H1 (cell line): ENCODE measurements at regions not wholly inside any gene's neighbourhood (a gene's known extent, or its start where the extent isn't known, plus 50 kb on each side); places are given as distances from the start of the nearest gene placed in this dataset.
"Not testable (repeated sequence)": the region's sequence is repeated elsewhere in the genome, so short reads cannot be mapped to it uniquely, and the experiment has no call there.

Experiments
- CTCF ChIA-PET: fragments of 300-600 bp; sonication (Branson Sonifier 250); formaldehyde crosslinking; loops from one replicate; lab custom pipeline; 2021; ENCODE audit not compliant: partially characterized antibody; lab: Charles Lee
- POLR2A ChIA-PET: fragments of 300-600 bp; sonication (Branson Sonifier 250); formaldehyde crosslinking; loops from one replicate; lab custom pipeline; 2021; ENCODE audit warnings: inconsistent platforms; ENCODE audit not compliant: partially characterized antibody; lab: Charles Lee
- DNase-seq, 2 experiments: peaks; one replicate each; pipeline versions ENCODE4 v3.0.0 to v3.0.0-alpha.2; 2010 to 2022; ENCODE audit warnings: low spot score in 2 of 2, low read depth in 1 of 2, mixed read lengths in 1 of 2
- FAIRE-seq: peaks from 2 replicates; lab custom pipeline; 2011; peaks lifted over from hg19 to GRCh38; lab: Jason Lieb, UNC
- H2AFZ ChIP-seq: 2 replicates; pipeline ENCODE4 v1.8.1; 2012; ENCODE audit warnings: low read length, inconsistent platforms
- H2AK5ac ChIP-seq: 2 replicates; pipeline ENCODE4 v1.6.1; 2013; ENCODE audit warnings: low read depth, low read length
- H2BK120ac ChIP-seq: replicated peaks from 2 replicates; pipeline ENCODE3; 2013; ENCODE audit warnings: low read depth, low read length, inconsistent platforms
- H2BK12ac ChIP-seq: 2 replicates; pipeline ENCODE4 v1.6.1; 2013; ENCODE audit warnings: low read depth, low read length
- H2BK15ac ChIP-seq: 2 replicates; pipeline ENCODE4 v1.6.1; 2013; ENCODE audit warnings: low read length
- H2BK20ac ChIP-seq: 2 replicates; pipeline ENCODE4 v1.6.1; 2013; ENCODE audit warnings: low read length
- H2BK5ac ChIP-seq: 2 replicates; pipeline ENCODE4 v1.6.1; 2013; ENCODE audit warnings: low read depth, low read length
- H3K14ac ChIP-seq: 2 replicates; pipeline ENCODE4 v1.6.1; 2013; ENCODE audit warnings: inconsistent platforms; ENCODE audit not compliant: insufficient read length
- H3K18ac ChIP-seq: 2 replicates; pipeline ENCODE4 v1.6.1; 2013; ENCODE audit warnings: low read length; ENCODE audit errors: extremely low read depth
- H3K23ac ChIP-seq: 2 replicates; pipeline ENCODE4 v1.6.1; 2013; ENCODE audit warnings: inconsistent platforms; ENCODE audit not compliant: insufficient read length
- H3K23me2 ChIP-seq: 2 replicates; pipeline ENCODE4 v1.6.1; 2013; ENCODE audit warnings: low read depth, low read length
- H3K27ac ChIP-seq: 2 replicates; pipeline ENCODE4 v1.6.1; 2011; ENCODE audit warnings: low read depth, low read length, inconsistent platforms
- H3K27me3 ChIP-seq, 4 experiments: replicated peaks in 1 of 4; 1 replicate in 1 of 4; 2 replicates in 3 of 4; pipeline versions ENCODE4 v1.6.1 to v1.8.1; 2011 to 2013; ENCODE audit warnings: low read length in 3 of 4, mild to moderate bottlenecking in 3 of 4, inconsistent platforms in 2 of 4, mixed read lengths in 2 of 4, moderate library complexity in 1 of 4; ENCODE audit not compliant: control insufficient read depth in 3 of 4, insufficient read depth in 3 of 4; ENCODE audit errors: extremely low read depth in 1 of 4
- H3K36me3 ChIP-seq, 4 experiments: 2 replicates each; pipeline versions ENCODE4 v1.6.1 to v1.8.1; 2011 to 2013; ENCODE audit warnings: mild to moderate bottlenecking in 4 of 4, low read length in 3 of 4, moderate library complexity in 2 of 4, control low read depth in 1 of 4, inconsistent platforms in 1 of 4; ENCODE audit not compliant: insufficient read depth in 4 of 4, control insufficient read depth in 2 of 4
- H3K4ac ChIP-seq: replicated peaks from 2 replicates; pipeline ENCODE3; 2013; ENCODE audit warnings: low read length, low read depth, mixed read lengths, inconsistent platforms; ENCODE audit not compliant: insufficient read length
- H3K4me1 ChIP-seq, 4 experiments: replicated peaks in 1 of 4; 1 replicate in 1 of 4; 2 replicates in 3 of 4; pipeline versions ENCODE4 v1.6.1 to v1.8.1; 2011 to 2013; ENCODE audit warnings: low read length in 3 of 4, inconsistent platforms in 2 of 4, mixed read lengths in 1 of 4; ENCODE audit not compliant: insufficient read depth in 4 of 4, control insufficient read depth in 3 of 4
- H3K4me2 ChIP-seq, 2 experiments: 2 replicates each; pipeline versions ENCODE4 v1.6.1 to v1.8.1; 2011 to 2013; ENCODE audit warnings: low read depth in 2 of 2, low read length in 2 of 2, control low read depth in 1 of 2, inconsistent platforms in 1 of 2, mild to moderate bottlenecking in 1 of 2; ENCODE audit not compliant: insufficient read depth in 1 of 2
- H3K4me3 ChIP-seq, 4 experiments: fragments of 200-600, 300-600 bp in 1 of 4; sonication (generic), shearing (Covaris generic), sonication (Bioruptor Twin) in 1 of 4; 2 replicates each; pipeline versions ENCODE4 v1.5.1 to v1.8.1; 2011 to 2016; ENCODE audit warnings: low read length in 4 of 4, low read depth in 3 of 4, control low read depth in 2 of 4, inconsistent platforms in 2 of 4, mild to moderate bottlenecking in 2 of 4, mixed read lengths in 1 of 4, moderate library complexity in 1 of 4; ENCODE audit not compliant: insufficient read depth in 2 of 4; ENCODE audit errors: extremely low read depth in 1 of 4
- H3K56ac ChIP-seq: replicated peaks from 2 replicates; pipeline ENCODE3; 2013; ENCODE audit warnings: low read depth, mild to moderate bottlenecking, mixed read lengths, low read length, inconsistent platforms; ENCODE audit not compliant: insufficient read length
- H3K79me1 ChIP-seq: 2 replicates; pipeline ENCODE4 v1.6.1; 2013; ENCODE audit warnings: low read depth, low read length, control low read depth
- H3K79me2 ChIP-seq, 2 experiments: 2 replicates each; pipeline versions ENCODE4 v1.6.1 to v1.8.1; 2012 to 2013; ENCODE audit warnings: low read length in 2 of 2, mild to moderate bottlenecking in 2 of 2, inconsistent platforms in 1 of 2; ENCODE audit not compliant: insufficient read depth in 2 of 2, control insufficient read depth in 1 of 2
- H3K9ac ChIP-seq, 4 experiments: replicated peaks in 1 of 4; 1 replicate in 1 of 4; 2 replicates in 3 of 4; pipeline versions ENCODE4 v1.6.1 to v1.8.1; 2011 to 2013; ENCODE audit warnings: low read depth in 3 of 4, low read length in 3 of 4, control low read depth in 2 of 4, mild to moderate bottlenecking in 2 of 4, moderate library complexity in 2 of 4, inconsistent platforms in 1 of 4; ENCODE audit errors: extremely low read depth in 1 of 4
- H3K9me3 ChIP-seq, 2 experiments: 2 replicates each; pipeline versions ENCODE4 v1.6.1 to v1.8.1; 2012 to 2013; ENCODE audit warnings: mild to moderate bottlenecking in 2 of 2, moderate library complexity in 2 of 2, control low read depth in 1 of 2, inconsistent platforms in 1 of 2, low read depth in 1 of 2, low read length in 1 of 2, mixed read lengths in 1 of 2; ENCODE audit not compliant: insufficient read depth in 2 of 2
- H4K20me1 ChIP-seq, 2 experiments: replicated peaks in 1 of 2; 2 replicates each; pipeline versions ENCODE3 to v1.8.1; 2011 to 2013; ENCODE audit warnings: inconsistent platforms in 2 of 2, low read length in 2 of 2, mild to moderate bottlenecking in 1 of 2; ENCODE audit not compliant: insufficient read depth in 2 of 2, control insufficient read depth in 1 of 2
- H4K5ac ChIP-seq: 2 replicates; pipeline ENCODE4 v1.6.1; 2013; ENCODE audit warnings: low read length, low read depth, mixed read lengths, inconsistent platforms; ENCODE audit not compliant: insufficient read length
- H4K8ac ChIP-seq: 2 replicates; pipeline ENCODE4 v1.8.0; 2013; ENCODE audit warnings: mild to moderate bottlenecking, moderate library complexity, low read length, inconsistent platforms; ENCODE audit not compliant: insufficient read depth; ENCODE audit errors: extremely low read depth
- H4K91ac ChIP-seq: replicated peaks from 2 replicates; pipeline ENCODE3; 2013; ENCODE audit warnings: low read length, mixed read lengths, inconsistent platforms; ENCODE audit not compliant: insufficient read length
- ASH2L ChIP-seq: fragments of 200-600, 300-600 bp; sonication (generic); IDR thresholded peaks from one replicate; pipeline ENCODE4 v1.7.1; 2017; ENCODE audit warnings: low read length
- BCL11A ChIP-seq, 2 experiments: IDR thresholded peaks; one replicate each; pipeline ENCODE4 v1.6.1; 2011; ENCODE audit warnings: low read depth in 2 of 2, low read length in 2 of 2, mild to moderate bottlenecking in 2 of 2
- JUN ChIP-seq: IDR thresholded peaks from 2 replicates; pipeline ENCODE4 v1.6.1; 2011; ENCODE audit warnings: low read depth, mild to moderate bottlenecking, improper control_type of control experiment, low read length
- SP1 ChIP-seq: IDR thresholded peaks from 2 replicates; pipeline ENCODE4 v1.6.1; 2011; ENCODE audit warnings: low read depth, low read length
- TAF1 ChIP-seq: IDR thresholded peaks from 2 replicates; pipeline ENCODE4 v1.6.1; 2011; ENCODE audit warnings: mild to moderate bottlenecking, low read depth, low read length
- WGBS, 2 experiments: shearing (Covaris generic) in 1 of 2; methylation state at CpG; one replicate each; pipeline versions ENCODE4 v1.1.6 to v1.1.7; 2013 to 2015; ENCODE audit warnings: low lambda C conversion rate in 2 of 2, mixed read lengths in 2 of 2, inconsistent platforms in 1 of 2, low coverage in 1 of 2, missing lambda C conversion rate in 1 of 2; ENCODE audit not compliant: insufficient replicate concordance in 2 of 2, insufficient coverage in 1 of 2, insufficient read length in 1 of 2; ENCODE audit errors: extremely low coverage in 1 of 2, missing lambda C conversion rate in 1 of 2; 5-methylcytosine and 5-hydroxymethylcytosine counted together

DNA sequence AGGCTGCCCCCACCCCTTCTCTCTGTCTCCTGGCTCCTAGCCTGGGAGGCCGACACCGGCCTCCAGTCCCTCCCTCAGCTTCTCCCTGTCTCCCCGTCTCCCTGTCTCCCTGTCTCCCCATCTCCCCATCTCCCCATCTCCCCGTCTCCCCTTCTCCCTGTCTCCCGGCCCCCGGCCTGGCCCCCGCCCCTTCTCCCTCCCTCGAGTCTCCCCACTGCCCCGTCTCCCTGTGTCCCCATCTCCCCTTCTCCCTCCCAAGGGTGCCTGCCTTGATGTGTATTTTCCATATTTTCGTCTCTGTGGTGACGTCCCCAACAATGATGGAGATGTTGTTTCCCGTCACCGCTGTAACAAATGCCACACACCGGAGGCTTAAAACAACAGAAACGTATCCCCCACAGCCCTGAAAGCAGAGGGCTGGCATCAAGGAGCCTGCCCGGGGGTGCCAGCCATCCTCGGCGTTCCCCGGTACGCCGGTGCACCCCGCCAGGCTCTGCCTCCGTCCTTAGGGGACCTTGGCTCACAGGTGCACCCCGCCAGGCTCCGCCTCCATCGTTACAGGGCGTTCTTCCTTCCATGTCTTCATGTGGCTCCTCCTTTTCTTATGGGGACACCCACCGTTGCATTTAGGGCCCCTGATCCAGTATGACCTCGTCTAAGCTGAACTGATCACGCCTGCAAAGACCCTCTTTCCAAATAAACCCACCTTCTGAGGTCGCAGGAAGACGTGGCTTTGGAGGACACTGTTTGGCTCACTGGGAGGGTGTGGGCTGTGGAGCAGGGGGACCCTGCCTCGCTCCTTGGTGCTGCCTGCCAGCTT, 151.6 kb downstream of the NPIPB11 start (continued):
- no peak for TF ChIP-seq JUN
- TF ChIP-seq ASH2L = no peak
- no peak for TF ChIP-seq BCL11A (IDR thresholded peaks at IDR 0.05; ENCODE audit: low read depth in 2 of 2, low read length in 2 of 2)
- no peak for TF ChIP-seq TAF1
- no peak for TF ChIP-seq SP1

DNA sequence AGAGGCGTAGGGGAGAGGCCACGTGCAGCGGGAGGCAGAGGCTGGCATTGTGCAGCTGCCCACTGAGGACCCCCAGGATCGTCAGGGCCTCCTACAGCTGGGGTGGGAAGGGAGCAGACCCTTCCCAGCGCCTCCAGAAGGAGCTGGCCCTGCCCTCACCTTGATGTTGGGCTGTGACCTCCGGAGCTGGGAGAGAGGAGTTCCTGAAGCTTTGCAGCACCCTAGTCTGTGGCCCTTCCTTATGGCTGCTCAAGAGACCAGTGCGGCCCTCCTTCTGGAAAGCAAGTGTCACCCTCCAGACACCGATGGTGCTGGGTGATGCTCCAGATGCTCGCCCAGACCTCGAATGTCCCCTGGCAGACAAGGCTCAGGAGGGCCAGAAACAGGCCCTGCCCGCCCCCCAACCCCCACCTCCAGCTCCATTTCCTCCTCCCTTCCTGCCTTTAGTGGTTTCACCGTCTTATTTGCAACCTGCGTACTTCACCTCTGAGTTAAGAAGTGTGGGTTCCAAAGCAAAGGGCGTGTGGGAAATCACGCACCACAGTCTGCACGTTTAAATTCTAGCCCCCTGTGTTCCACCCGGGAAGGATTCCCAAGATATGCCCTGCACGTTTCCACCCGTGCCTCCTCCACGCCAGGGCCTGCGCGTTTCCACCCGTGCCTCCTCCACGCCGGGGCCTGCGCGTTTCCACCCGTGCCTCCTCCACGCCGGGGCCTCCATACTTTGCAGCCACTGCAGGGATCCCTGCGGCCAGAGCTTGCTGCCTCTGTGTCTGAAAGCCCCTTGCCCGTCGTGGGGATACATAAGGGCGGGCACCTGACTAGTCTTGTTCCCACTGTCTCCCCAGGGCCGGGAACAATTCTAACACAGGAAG, 152.6 kb downstream of the NPIPB11 start:
- H3K79me1 ChIP-seq, H3K56ac ChIP-seq, H3K79me2 ChIP-seq, H3K4me2 ChIP-seq, H4K8ac ChIP-seq, H3K27ac ChIP-seq, H2BK20ac ChIP-seq, H3K4ac ChIP-seq, H3K14ac ChIP-seq, H3K27me3 ChIP-seq, H4K20me1 ChIP-seq, H4K91ac ChIP-seq, H3K36me3 ChIP-seq, H3K9ac ChIP-seq, CTCF ChIA-PET, H3K23me2 ChIP-seq, H2BK120ac ChIP-seq, H3K4me3 ChIP-seq, H2AK5ac ChIP-seq, H3K9me3 ChIP-seq, H2AFZ ChIP-seq, H3K18ac ChIP-seq, FAIRE-seq, DNase-seq, POLR2A ChIA-PET, H2BK15ac ChIP-seq, H3K23ac ChIP-seq, H2BK5ac ChIP-seq, H2BK12ac ChIP-seq, H4K5ac ChIP-seq: not testable (repeated sequence)
- H3K4me1 ChIP-seq = peaks cover 0 to 11% (median 3%) of the 10 kb centered on the region in 4 experiments; a peak in 5 of 7 replicates
- 87% methylated on average over 24 of the region's 35 CpGs; no CpG with 5 or more reads in 1 of the 2 experiments for WGBS, 2 experiments
